ENCODE measurements at regions not wholly inside any gene's neighbourhood (a gene's known extent, or its start where the extent isn't known, plus 50 kb on each side); places are given as distances from the start of the nearest gene placed in this dataset.
"Not testable (repeated sequence)": the region's sequence is repeated elsewhere in the genome, so short reads cannot be mapped to it uniquely, and the experiment has no call there.

DNA sequence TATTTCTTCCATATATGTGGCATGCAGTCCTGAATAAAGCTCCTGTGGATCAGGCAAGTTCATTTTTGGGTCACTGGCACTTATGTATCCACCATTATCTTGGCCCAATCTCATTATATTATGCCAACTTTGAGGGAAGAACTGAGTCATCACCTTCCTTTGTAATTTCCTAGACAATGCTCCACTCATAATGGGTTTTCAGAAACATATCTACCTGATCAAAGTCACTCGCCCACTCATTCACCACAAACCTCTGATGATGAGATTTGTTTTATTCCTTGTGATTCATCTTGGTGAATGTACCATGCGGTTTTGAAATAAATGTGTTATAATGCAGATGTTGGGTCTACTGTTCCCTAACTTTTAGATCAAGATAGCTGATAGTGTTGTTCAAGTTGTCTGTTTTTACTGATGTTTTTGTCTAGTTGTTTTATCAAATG lies 525.8 kb downstream of the KIF20B start:
- TF ChIP-seq, protein P1, sequence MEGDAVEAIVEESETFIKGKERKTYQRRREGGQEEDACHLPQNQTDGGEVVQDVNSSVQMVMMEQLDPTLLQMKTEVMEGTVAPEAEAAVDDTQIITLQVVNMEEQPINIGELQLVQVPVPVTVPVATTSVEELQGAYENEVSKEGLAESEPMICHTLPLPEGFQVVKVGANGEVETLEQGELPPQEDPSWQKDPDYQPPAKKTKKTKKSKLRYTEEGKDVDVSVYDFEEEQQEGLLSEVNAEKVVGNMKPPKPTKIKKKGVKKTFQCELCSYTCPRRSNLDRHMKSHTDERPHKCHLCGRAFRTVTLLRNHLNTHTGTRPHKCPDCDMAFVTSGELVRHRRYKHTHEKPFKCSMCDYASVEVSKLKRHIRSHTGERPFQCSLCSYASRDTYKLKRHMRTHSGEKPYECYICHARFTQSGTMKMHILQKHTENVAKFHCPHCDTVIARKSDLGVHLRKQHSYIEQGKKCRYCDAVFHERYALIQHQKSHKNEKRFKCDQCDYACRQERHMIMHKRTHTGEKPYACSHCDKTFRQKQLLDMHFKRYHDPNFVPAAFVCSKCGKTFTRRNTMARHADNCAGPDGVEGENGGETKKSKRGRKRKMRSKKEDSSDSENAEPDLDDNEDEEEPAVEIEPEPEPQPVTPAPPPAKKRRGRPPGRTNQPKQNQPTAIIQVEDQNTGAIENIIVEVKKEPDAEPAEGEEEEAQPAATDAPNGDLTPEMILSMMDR (IDR thresholded peaks at IDR 0.05): no peak
- no peak for TF ChIP-seq POLR2A (IDR thresholded peaks at IDR 0.05)
- no peak for ATAC-seq
- no peaks in the 10 kb centered on the region for H3K4me1 ChIP-seq
- no peaks in the 10 kb centered on the region for H3K36me3 ChIP-seq
- H3K27ac ChIP-seq: no peak overlapping the region
- intact Hi-C loops (cut with DNase I): no loop called here
- H3K9me3 ChIP-seq: peaks cover 0 to under 1% (median 0%) of the 10 kb centered on the region in 12 donors
- 80 to 91% (median 84%) methylated on average over 2 of the region's 2 CpGs for WGBS, 4 donors
- DNase-seq: no peak
- no peaks in the 10 kb centered on the region for H3K27me3 ChIP-seq
- no peak overlapping the region for H3K4me3 ChIP-seq

DNA sequence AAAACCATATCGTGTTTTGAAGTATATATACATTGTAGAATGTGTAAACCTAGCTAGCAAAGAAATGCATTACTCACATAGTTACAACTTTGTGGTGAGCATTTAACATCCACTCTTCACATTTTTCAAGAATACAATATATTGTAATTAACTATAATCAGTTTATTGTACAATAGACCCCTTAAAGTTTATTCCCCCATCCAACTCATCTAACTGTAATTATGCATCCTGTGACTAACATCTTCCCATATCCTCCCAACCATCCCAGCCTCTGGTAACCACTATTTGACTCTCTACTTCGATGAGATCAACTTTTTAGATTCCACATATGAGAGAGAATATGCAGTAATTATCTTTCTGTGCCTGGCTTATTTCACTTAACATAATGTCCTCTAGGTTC lies 526.4 kb downstream of the KIF20B start:
- H3K36me3 ChIP-seq: no peaks in the 10 kb centered on the region
- H3K27me3 ChIP-seq: no peaks in the 10 kb centered on the region
- no peak overlapping the region for H3K27ac ChIP-seq
- no peaks in the 10 kb centered on the region for H3K4me1 ChIP-seq
- WGBS, 4 donors: 72 to 76% (median 75%) methylated on average over 2 of the region's 2 CpGs
- no peak for DNase-seq
- ATAC-seq: no peak
- H3K4me3 ChIP-seq: no peak overlapping the region
- intact Hi-C loops (cut with DNase I): no loop called here
- TF ChIP-seq, protein P1 (IDR thresholded peaks at IDR 0.05): no peak
- TF ChIP-seq POLR2A (IDR thresholded peaks at IDR 0.05): no peak
- H3K9me3 ChIP-seq: peaks cover 0 to 6% (median 0%) of the 10 kb centered on the region in 12 donors

DNA sequence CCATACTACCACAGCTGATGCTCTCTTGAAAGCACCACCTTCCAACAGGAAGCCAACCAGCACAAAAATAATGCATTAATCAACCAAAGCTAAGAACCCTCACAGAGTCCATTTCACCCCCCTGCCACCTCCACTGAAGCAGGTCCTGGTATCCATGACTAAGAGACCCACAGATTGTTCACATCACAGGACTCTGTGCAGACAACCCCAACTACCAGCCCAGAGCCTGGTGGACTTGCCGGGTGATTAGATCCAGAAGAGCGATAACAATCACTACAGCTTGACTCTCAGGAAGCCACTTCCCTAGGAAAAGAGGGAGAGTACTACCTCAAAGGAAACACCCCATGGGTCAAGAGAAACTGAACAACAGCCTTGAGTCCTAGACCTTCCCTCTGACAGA lies 528.1 kb downstream of the KIF20B start:
- no peaks in the 10 kb centered on the region for H3K36me3 ChIP-seq
- TF ChIP-seq, protein P1 (IDR thresholded peaks at IDR 0.05): no peak
- no peak for TF ChIP-seq POLR2A (IDR thresholded peaks at IDR 0.05)
- no peaks in the 10 kb centered on the region for H3K4me1 ChIP-seq
- DNase-seq (no peak), ATAC-seq (no peak)
- H3K4me3 ChIP-seq: no peak overlapping the region
- H3K9me3 ChIP-seq: peaks cover 0 to 10% (median 0%) of the 10 kb centered on the region in 12 donors
- 80 to 89% (median 86%) methylated on average over 2 of the region's 2 CpGs for WGBS, 4 donors
- intact Hi-C loops (cut with DNase I): no loop called here
- H3K27me3 ChIP-seq: no peaks in the 10 kb centered on the region
- H3K27ac ChIP-seq: no peak overlapping the region

DNA sequence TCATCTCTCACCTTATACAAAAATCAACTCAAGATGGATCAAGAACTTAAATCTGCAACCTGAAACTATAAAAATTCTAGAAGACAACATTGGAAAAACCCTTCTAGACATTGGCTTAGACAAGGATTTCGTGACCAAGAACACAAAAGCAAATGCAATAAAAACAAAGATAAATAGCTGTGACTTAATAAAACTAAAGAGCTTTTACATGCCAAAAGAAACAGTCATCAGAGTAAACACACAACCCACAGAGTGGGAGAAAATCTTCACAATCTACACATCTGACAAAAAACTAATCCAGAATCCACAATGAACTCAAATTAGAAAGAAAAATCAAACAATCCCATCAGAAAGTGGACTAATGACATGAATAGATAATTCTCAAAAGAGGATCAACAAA lies 532.4 kb downstream of the KIF20B start:
- peaks cover 0 to 27% (median 2%) of the 10 kb centered on the region in 12 donors for H3K9me3 ChIP-seq
- H3K4me3 ChIP-seq; H3K36me3 ChIP-seq; H3K27me3 ChIP-seq; ATAC-seq; H3K4me1 ChIP-seq; H3K27ac ChIP-seq; DNase-seq; intact Hi-C loops (cut with DNase I): not testable (repeated sequence)
- WGBS, 4 donors: 46 to 58% (median 50%) methylated on average over 1 of the region's 1 CpG

DNA sequence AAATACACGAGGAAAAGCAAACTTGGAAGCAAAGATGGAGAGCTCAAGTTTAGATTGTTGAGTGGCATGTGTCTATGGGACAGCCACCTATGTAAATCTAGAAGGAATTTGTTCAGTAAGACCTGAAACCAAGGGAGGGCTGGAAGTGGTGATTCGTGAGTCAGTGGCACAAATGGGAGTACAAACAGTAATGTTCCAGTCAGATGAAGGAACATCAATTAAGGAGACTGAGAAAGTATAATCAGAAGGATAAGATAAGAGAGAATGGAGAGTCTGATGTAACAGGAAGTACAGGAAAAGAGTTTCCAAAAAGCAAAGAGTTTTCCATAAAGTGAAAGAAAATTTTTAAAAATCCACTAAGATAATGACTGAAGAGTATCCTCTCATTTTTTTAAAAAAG lies 544.2 kb downstream of the KIF20B start:
- intact Hi-C loops (cut with DNase I): no loop called here
- H3K27ac ChIP-seq: no peak overlapping the region
- DNase-seq (no peak), ATAC-seq (no peak)
- peaks cover 0 to 4% (median 0%) of the 10 kb centered on the region in 12 donors for H3K9me3 ChIP-seq
- 34 to 46% (median 41%) methylated on average over 2 of the region's 2 CpGs for WGBS, 4 donors
- H3K36me3 ChIP-seq: no peaks in the 10 kb centered on the region
- H3K4me3 ChIP-seq: no peak overlapping the region
- H3K27me3 ChIP-seq: no peaks in the 10 kb centered on the region
- TF ChIP-seq, protein P1 (IDR thresholded peaks at IDR 0.05): no peak
- TF ChIP-seq POLR2A (IDR thresholded peaks at IDR 0.05): no peak
- H3K4me1 ChIP-seq: no peaks in the 10 kb centered on the region

DNA sequence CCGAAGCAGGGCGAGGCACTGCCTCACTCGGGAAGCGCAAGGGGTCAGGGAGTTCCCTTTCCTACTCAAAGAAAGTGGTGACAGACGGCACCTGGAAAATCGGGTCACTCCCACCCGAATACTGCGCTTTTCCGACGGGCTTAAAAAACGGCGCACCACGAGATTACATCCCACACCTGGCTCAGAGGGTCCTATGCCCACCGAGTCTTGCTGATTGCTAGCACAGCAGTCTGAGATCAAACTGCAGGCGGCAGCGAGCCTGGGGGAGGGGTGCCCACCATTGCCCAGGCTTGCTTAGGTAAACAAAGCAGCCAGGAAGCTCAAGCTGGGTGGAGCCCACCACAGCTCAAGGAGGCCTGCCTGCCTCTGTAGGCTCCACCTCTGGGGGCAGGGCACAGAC lies 549.4 kb downstream of the KIF20B start:
- ATAC-seq; DNase-seq; H3K4me3 ChIP-seq; H3K9me3 ChIP-seq; H3K36me3 ChIP-seq; H3K27me3 ChIP-seq; intact Hi-C loops (cut with DNase I); H3K27ac ChIP-seq; H3K4me1 ChIP-seq: not testable (repeated sequence)
- WGBS, 4 donors: 84 to 93% (median 87%) methylated on average over 12 to 16 of the region's 16 CpGs

Data from heart left ventricle (tissue), 16 donors.